DOHH2 (cell line): ENCODE measurements at regions not wholly inside any gene's neighbourhood (a gene's known extent, or its start where the extent isn't known, plus 50 kb on each side); places are given as distances from the start of the nearest gene placed in this dataset.

ENCODE experiments used
- EZH2phosphoT487 ChIP-seq: fragments of 200-600 bp; sonication (generic); IDR thresholded peaks from 2 replicates; pipeline ENCODE4 v1.6.1; 2017; ENCODE audit warnings: borderline replicate concordance, mild to moderate bottlenecking, antibody characterized with exemption, low read length, moderate library complexity, mixed read lengths
- TF ChIP-seq, protein P1 (sequence below): fragments of 200-600 bp; sonication (generic); IDR thresholded peaks from one replicate; pipeline ENCODE4 v1.5.1; 2014; ENCODE audit warnings: antibody characterized with exemption, mild to moderate bottlenecking, low read depth, low read length; ENCODE audit not compliant: poor library complexity, severe bottlenecking

GRCh38 chr14:83331513-83331912, 1797.9 kb upstream of the SEL1L start:
- TF ChIP-seq EZH2phosphoT487 = no peak
- TF ChIP-seq, protein P1, sequence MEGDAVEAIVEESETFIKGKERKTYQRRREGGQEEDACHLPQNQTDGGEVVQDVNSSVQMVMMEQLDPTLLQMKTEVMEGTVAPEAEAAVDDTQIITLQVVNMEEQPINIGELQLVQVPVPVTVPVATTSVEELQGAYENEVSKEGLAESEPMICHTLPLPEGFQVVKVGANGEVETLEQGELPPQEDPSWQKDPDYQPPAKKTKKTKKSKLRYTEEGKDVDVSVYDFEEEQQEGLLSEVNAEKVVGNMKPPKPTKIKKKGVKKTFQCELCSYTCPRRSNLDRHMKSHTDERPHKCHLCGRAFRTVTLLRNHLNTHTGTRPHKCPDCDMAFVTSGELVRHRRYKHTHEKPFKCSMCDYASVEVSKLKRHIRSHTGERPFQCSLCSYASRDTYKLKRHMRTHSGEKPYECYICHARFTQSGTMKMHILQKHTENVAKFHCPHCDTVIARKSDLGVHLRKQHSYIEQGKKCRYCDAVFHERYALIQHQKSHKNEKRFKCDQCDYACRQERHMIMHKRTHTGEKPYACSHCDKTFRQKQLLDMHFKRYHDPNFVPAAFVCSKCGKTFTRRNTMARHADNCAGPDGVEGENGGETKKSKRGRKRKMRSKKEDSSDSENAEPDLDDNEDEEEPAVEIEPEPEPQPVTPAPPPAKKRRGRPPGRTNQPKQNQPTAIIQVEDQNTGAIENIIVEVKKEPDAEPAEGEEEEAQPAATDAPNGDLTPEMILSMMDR = no peak
